Stimulated activated CD4-positive, alpha-beta T cell treated with anti-CD3 and anti-CD28 coated beads, Interleukin-2, amount 100 ng/mL, for 48 hours (primary cell): ENCODE measurements at regions not wholly inside any gene's neighbourhood (a gene's known extent, or its start where the extent isn't known, plus 50 kb on each side); places are given as distances from the start of the nearest gene placed in this dataset.
"Not testable (repeated sequence)": the region's sequence is repeated elsewhere in the genome, so short reads cannot be mapped to it uniquely, and the experiment has no call there.

Experiments
- DNase-seq, 2 donors: peaks; one replicate each; pipeline ENCODE4 v3.0.0-alpha.2; 2020

DNA sequence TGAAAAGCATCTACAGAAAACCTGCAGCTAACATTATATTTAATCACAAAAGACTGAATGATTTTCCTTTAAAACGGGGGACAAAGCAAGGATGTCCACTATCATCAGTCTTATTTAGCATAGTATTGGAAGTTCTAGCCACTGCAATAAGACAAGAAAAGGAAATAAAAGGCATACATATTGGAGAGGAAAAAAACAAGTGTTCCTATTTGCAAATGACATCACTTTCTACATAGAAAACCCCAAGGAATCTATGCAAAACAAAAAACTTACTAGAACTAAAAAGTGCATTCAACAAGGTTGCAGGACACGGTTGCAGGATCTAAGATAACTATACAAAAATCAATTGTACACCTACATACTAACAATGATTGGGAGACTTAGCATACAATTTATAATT is 101.6 kb upstream of the MEF2A start:
- DNase-seq: no peak

DNA sequence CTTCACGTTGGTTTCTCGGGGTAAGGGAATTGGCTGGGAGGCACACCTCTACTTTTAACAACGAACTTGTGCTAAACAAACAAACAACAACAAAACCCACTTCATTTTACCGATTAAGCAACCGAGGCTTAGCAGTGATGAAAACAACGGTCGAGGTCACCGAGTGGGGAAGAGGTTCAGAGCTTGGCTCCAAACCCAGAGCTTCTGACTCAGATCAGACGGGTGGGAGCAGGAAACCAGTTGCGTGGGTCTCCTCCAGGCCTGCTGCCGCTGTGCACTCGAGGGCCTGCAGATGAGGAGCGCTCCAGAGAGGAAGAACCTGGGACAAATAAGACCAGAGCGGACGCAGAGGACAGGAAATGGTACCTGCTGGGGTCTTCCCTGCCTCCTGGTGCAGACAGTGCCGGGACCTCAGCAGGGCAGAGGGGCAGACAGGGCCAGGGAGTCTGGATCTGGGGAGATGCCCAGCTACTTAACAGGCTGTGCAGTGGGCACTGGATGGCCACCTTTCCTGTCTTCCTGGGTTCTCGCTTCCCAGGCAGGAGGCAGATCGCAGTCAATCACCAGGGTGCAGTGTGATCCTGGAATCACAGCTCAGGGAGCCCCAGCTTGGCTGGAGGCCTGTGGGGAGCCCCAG is 99.0 kb upstream of the MEF2A start:
- no peak for DNase-seq

GRCh38 chr15:99467338-99467720 is 98.5 kb upstream of the MEF2A start:
- no peak for DNase-seq

- DNase-seq: no peak
Measured at GRCh38 chr15:99467853-99468464, 97.8 kb upstream of the MEF2A start.

DNA sequence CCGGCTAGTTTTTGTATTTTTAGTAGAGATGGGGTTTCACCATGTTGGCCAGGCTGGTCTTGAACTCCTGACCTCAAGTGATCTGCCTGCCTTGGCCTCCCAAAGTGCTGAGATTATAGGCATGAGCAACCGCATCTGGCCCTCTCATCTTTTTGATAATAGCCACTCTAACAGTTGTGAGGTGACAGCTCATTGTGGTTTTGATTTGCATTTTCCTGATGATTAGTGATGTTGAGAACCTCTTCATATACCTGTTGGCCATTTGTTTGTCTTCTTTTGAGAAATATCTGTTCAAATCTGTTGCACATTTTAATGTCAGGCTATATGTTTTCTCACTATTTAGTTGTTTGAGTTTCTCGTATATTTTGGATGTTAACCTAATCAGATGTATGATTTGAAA is 95.6 kb upstream of the MEF2A start:
- not testable (repeated sequence) for DNase-seq

GRCh38 chr15:99472416-99473145 is 93.2 kb upstream of the MEF2A start:
- no peak for DNase-seq

GRCh38 chr15:99473981-99474906 is 91.5 kb upstream of the MEF2A start:
- DNase-seq: no peak

DNA sequence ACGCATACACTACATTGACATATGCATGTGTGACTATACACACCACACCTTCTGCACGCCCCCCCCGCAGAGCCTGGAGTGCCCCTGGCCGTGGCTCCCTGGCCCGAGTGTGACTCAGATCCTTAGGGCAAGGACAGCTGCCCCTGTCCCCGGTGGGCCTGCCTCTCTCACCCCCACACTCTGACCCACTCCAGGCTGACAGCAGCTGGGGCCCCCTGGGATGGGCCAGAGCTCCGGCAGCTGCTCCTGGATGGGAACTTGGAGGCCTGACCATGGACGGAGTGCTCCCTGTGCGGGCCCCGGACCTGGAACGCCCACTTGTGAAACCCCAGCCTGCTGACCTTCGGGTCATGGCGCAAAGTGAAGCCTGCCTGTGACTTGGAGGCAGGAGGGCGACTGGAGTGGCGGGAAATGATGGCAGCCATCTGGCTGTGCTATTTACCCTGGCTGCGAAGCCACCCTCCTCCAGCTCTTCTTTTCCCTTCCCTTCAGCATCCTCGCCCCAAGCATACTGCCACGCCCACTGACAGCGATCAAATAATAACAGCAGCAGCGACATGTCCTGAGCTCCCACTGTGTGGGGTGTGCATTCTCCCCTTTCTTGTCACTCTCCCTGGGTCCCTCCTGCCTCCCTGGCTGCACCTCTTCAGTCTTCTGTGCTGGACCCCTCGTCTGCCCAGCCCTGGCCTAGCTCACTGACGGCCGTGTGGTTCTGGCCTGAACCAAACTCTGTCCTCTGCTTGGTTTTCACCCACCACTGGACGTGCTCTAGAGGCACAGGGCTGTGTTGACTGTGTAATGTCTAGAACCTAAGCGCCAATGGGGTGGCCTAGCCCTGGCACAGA is 90.7 kb upstream of the MEF2A start:
- no peak for DNase-seq

GRCh38 chr15:99475754-99476412 is 89.9 kb upstream of the MEF2A start:
- DNase-seq: no peak

DNA sequence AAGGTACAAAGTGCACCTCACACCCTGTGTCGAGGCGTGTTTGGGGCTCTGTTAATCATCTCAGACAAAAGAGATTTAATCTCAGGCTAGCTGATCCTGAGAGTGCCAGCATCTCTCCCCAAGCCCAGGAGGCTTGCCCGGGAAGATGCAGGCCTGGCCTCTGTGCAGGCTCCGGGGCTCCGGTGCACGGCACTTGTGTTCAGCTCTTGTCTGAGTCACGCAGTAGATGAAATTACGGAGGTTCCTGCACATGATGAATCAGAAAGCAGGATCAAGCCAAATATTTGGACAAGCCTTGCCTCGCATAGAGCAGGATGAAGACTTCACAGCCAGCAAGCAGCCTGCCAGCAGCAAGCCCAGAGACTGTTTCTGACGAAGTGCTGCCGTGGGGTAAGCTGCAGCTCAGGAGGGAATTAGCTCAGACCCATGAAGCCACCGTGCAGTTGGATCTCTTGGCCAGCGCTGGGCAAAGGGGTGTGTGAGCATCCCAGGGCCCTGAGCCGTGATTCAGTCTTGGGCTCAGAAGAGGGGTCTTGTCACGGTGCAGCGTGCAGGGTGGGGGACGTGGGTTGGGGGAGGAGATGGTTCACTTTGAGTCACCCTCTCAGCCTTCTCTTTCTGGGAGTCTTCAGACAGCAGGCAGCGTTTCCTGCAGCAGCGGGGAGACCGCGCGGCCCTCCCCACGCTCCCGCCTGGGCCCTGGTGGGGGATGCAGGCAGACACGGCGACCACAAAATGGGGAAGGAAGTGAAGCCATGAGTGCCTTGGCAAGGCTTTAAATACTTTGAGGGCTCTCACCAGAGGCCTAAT is 89.2 kb upstream of the MEF2A start:
- DNase-seq: peak in 1 of 2 donors; percentile 15

GRCh38 chr15:99477791-99478471 is 87.9 kb upstream of the MEF2A start:
- DNase-seq: no peak

- DNase-seq: no peak
Measured at GRCh38 chr15:99478977-99479376, 86.8 kb upstream of the MEF2A start.

DNA sequence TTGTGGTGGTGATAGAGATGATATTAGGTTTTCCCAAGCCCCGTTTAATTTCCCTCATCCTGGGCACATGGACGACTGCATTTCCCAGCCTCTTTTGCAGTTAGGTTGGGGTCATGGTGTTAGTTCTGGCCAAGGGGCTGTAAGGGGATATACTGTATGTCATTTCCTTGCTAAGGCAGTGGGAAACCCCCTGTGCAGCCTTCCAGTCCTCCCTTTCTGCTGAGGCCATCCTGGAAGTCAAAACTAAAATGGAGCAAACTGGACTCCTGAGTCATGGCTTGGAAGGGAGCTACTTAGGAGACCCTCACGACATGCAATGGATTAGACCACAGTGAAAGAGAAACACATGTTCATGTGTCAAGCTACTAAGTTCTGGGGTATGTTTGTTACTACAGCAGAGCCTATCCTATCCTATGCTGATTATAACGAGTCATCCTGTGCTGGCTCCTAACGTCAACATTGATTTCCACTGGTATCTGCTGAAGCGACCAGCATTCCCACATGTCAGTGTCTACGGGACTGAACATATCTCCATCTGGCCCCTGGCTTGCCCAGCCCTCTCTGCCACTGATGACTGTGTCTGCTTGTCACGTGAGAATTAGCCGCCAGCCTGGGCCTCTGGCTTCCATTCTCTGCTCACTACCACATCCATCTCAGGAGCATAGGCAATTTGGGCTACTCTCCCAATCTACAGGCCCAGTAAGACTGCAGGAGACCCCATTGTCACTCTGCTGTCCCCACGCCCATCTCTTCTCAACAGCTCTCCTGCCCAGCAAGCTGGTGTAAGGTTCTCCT is 85.6 kb upstream of the MEF2A start:
- no peak for DNase-seq

DNA sequence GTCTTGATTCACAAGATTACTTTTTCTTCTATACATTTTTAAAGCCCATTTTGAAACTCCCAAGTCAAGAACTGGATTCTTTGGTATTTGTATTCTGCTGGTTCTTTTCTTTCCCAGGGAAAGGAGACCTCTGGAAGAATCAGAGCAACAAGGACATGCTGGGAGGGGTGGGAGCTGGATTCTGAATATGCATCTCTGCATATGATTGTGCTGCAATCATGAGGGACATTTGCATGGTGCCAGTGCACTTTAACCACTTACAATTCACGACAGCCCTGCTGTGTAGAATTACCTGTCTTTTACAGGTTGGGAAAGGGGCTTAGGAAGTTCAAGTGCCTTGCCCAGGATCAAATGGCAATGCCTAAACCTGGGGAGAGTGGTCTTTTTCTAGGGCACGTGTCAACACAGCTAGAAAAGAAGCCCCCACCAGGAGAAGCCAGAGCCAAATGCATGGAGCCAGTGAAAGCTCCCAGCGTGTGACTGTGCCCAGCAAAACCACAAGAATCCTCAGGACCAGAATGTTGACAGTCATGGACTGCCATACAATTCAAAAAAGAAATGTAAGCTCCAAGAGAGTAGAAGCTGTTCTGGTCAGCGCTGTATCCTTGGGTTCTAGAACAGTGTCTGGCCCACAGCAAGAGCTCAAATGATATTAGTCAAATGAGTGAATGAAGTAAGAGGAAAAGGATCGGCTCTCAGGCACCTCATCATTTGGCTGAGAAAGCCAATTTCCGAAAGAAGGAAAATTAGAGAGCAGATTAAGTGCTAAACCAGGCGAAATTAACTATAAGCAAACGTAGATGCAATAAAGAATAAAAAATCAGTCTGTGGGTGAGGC is 84.5 kb upstream of the MEF2A start:
- DNase-seq: no peak

DNA sequence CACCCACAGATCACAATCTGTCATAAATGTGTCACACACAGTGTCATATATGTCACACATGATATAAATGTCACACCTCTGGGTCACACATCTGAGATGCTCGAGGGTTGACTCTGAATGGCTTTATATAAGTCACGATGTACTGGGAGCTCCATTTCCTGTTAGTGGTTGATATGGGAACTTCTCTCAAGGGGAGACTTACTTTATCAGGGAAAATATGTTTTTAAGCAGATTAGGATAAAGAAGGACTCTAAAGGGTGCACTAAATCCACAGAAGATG is 83.9 kb upstream of the MEF2A start:
- DNase-seq: no peak

- no peak for DNase-seq
Measured at GRCh38 chr15:99482993-99483392, 82.8 kb upstream of the MEF2A start.

- no peak for DNase-seq
Measured at GRCh38 chr15:99485153-99485961, 80.4 kb upstream of the MEF2A start.

DNA sequence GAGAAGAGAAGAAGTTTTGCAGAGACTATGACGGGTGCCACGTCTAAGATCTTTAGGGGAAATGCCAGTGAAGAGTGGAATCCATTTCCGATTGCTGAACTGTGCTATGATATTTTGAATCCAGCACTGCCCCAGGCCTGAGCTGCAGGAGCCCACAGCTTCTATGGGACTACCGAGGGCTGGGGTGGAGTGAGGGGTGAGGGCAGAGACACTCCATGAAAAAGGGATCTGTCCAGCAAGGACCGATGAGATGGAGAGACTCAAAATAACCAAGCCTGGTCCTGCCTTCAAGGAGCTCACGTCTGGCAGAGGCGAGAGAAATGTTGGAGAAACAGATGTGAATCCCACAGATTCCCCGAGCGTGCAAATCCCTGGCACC is 79.8 kb upstream of the MEF2A start:
- DNase-seq: no peak
